GM21619 (cell line): ENCODE measurements at regions not wholly inside any gene's neighbourhood (a gene's known extent, or its start where the extent isn't known, plus 50 kb on each side); places are given as distances from the start of the nearest gene placed in this dataset.

Source experiments
- ATAC-seq: cut with Tn5 transposase; IDR thresholded peaks from one replicate; pipeline ENCODE4 v1.9.1; 2021; ENCODE audit not compliant: unreplicated experiment

DNA sequence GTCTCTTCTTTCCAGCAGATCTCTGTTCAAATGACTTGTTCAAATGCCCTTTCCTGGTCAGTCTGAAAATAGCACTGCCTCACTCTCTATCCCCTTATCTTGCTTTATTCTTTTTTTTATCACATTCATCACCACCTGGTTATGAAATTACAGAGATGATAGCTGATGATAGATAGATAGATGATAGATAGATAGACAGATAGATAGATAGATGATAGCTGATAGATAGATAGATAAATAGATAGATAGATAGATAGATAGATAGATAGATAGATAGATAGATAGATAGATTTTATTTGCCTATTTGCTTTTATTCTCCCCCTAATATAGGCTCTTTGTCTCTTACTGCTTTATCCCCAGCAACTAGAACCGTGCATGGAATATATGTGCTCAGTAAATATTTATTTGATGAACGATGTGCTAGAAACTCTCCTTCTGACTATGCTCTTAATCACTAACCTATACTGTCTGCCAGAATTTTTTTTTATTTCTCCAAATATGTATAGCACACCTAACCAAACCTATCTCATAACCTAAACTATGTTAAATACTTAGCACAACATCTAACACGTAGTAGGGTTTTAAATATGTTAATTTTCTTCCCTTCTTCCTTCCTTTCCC is 372.8 kb upstream of the DUSP10 start:
- no peak for ATAC-seq

DNA sequence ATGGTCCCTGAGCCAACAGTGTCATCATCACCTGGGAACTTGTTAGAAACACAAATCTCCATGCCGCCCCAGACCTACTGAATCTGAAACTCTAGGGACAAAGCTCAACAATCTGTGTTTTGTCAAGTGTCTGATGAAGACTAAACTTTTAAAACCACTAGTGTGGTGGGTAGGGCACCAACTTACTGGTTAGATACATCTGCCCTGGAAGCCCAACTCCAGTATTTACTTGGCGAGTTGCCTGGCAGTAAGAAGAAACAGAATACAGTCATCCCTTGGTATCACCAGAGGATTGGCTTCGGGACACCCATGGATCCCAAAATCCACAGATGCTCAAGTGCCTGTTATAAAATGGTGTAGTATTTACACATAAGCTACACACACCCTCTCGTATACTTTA is 367.9 kb upstream of the DUSP10 start:
- no peak for ATAC-seq

DNA sequence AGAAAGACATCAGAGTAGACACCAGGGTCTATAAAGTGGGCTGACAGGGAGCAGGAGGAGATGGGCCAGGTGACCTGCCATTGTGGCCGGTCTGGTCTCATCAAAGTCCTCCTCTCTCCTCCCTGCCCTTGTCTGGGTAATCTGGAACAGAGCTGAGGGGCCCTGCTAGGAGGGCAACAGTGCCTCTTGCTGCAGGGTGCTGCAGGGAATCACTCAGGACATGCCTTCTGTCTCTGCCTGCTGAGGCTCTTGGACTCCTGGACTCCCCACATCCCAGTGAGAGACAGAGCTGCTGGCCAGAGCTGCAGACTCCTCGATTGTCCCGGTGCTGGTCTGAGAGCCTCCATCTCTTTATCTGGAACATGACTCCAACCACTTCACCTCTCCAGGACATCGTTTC is 366.1 kb upstream of the DUSP10 start:
- no peak for ATAC-seq

DNA sequence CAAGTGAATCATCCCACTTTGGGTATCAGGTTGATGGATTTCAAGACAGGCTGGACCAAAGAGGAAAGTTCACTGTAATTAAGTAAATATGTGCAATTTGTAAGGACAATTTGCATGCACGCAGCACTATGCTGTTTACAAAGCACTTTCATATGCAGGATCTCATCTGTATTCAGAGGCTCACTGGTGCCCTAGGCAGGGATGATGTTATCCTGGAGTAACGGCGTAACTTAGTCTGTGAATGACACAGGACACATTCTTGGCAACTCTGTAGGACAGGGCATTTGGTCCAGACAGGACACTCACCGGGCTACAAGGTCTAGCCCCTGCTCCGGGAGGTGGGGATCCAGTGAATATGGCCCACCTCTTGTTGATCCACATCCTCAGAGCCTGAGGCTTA is 365.4 kb upstream of the DUSP10 start:
- ATAC-seq, result no peak

DNA sequence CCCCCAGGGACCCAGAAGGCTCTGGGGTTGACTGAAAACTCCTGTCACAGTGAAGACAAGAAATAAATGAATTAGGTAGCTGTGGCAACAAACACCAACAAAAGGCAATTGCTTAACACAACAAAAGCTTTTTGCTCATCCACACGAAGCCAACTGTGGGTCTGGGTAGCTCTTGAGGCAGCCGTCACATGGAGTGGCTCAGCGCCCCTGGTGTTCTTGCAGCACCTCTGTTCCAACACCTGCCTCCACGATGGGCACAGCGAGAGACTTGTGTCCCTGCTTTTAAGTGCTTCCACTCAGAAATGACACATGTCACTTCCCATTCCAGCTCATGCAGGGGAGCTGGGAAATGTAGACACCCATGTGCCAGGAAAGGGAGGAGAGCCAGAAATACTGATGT is 364.5 kb upstream of the DUSP10 start:
- ATAC-seq, result no peak

DNA sequence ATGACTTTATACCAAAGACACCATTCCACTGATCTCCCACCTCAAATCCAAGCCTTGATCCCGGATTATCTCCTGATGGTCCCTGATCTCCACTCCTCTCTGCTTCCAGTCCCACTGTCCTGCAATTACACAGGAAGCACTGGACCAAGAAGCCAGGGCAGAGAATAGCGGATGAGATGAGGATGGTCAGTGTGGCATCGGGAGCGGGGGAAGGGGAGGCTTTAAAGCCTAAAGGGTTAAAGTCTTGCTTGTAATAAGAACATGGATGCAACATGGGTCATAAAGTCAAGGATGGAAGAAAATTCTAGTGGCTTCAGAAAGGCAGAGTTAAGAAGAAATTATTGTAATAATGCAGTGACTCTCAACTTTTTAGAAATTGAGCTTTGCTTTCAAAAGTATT is 364.0 kb upstream of the DUSP10 start:
- ATAC-seq, result no peak

DNA sequence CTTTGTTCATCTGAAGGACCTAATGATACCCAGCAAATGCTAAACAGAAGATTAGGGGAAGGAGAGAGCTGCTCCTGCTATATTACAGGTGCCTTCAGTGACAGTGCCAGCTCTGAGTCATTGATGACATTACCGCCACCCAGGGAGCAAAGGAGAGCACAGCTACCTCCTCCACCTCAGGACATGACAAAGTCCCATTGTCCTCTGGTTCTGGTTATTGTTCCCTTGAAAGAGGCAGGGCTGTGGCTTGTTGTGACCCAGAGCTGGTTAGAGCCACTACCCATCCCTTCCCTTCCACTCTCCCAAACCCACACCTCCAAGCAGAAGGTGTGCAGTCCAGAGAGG is 363.5 kb upstream of the DUSP10 start:
- ATAC-seq, result no peak

DNA sequence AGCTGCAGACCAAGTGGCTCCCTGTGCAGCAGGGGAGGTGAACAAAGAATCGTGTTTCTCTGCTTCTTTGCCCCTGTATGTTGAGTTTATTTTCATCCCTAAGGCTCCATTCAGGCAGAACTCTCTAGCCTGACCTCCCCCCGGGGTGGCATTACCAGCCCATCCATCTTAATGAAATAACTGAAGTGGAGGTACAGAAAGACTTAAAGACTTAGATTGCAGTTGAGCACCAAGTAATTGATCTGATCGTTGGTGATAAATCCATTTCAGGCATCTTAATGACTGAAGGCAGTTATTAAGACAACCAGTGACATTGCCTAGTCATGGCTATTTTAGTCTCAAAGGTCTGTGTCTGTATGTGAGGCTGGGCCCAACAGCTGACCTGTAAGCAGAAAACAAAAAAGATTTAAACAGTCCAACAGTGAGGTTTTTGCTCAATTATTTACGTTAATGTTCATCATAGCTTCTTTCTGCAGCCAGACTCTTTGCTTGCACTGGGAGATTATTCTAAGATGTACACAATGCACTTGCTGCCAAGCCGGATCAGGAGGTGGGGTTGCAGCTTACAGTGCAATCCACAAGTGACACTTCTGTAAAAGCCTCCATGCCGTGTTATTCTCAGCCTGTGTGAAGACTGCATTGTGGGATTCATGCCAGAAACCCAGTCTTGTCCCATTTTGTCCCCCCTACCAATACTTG is 363.0 kb upstream of the DUSP10 start:
- no peak for ATAC-seq

DNA sequence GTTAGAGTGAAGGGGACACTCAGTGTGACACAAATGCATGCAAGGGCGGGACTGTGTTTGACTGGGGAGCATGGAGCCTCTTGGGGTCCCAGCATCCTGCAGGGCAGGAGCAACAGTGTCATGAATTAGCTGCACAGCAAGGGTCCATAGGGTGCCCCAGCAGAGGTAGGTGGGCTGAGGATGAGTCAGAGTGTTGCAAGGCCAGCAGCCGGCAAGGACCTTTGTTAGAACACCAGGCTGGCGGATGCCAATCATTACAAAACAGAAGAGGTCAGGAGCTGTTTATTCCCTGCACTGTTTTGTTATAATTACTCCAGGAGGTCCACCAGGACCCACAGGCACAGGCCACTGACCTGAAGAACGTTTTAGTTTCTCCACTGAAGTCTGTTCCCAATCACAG is 362.2 kb upstream of the DUSP10 start:
- no peak for ATAC-seq

DNA sequence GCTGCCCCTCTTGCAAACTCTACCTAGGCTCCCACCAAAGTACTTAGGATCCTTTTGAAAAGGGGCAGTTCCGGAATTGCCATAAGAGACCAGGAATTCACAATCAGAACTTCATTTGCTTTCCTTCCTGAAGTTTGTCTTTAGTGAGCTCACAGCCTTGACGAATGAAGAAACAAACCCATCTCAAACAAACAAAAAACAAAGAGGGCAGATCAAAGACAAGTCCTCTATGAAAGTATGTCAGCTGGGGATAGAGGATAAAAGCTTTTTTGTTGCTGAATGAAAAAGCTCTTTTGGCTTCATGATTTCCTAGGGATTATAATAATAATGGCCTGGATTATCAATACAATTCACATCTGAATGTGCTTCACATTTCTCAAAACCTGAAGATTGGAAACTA is 357.9 kb upstream of the DUSP10 start:
- no peak for ATAC-seq

DNA sequence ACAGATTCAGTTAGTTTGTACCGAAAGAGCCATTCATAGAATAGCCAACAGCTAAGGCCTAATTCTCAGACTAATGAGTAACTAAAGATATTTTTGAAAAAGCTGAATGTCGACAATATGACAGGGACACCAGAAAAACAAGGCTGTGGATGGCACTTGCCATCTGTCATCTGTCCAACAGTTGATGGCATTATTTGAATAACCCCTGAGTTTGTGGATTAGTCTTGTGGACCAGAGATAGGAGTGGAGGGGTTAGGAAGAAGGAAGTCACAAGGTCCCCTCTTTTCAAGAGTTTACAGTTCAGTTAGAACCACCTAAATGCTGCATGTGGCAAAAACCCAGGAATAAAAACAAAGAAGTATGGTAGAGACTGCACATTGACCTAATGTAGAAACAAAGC is 356.5 kb upstream of the DUSP10 start:
- no peak for ATAC-seq

DNA sequence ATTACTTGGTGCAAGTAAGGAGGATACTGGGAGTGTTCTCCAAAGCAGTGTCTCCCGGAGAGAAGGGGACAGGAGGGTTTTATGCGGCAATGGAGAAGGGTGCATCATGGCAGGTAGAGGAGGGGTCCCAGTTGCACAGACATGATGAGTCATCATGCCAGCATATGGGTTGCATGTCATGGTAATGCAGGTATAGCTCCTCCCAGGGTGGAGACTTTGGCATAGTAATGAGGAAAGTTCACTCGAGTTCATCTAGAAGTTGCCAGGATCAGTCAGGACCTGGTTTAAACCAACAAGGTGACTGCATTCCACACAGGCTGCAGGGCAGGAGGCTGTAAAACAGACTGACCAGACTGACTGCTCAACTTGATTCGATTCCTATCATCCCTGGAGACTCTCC is 355.7 kb upstream of the DUSP10 start:
- ATAC-seq, result no peak

DNA sequence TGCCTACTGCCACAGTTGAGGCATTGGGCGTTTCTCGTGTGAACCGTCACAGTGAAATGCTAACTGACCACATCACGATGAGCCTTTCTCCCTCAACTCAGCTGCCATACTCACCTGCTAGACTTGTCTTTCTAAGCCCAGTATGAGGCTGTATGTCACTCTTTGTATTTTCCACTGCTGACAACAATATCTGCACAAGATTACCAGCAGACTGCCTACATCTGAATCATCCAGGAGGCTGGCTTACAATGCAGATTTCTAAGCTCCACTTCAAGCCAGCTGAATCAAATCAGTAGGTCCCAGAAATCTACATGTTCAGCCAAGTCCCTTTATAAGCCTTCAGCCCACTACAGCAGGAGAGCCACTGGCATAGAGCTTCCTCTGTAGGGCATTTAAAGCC is 355.0 kb upstream of the DUSP10 start:
- no peak for ATAC-seq

DNA sequence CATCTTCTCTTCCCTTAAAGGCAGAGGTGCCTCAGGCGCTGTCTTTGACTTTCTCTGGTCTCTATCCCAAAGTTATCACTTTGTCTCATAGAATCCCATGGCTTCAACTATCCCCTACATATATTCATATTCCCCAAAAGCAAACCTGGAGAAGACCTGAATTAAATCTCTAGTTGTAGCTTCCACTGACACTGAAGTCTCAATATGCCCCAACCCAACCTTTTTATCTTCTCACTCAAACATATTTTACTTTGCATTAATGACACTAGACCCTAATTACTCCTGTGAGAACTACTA is 354.5 kb upstream of the DUSP10 start:
- ATAC-seq, result no peak

DNA sequence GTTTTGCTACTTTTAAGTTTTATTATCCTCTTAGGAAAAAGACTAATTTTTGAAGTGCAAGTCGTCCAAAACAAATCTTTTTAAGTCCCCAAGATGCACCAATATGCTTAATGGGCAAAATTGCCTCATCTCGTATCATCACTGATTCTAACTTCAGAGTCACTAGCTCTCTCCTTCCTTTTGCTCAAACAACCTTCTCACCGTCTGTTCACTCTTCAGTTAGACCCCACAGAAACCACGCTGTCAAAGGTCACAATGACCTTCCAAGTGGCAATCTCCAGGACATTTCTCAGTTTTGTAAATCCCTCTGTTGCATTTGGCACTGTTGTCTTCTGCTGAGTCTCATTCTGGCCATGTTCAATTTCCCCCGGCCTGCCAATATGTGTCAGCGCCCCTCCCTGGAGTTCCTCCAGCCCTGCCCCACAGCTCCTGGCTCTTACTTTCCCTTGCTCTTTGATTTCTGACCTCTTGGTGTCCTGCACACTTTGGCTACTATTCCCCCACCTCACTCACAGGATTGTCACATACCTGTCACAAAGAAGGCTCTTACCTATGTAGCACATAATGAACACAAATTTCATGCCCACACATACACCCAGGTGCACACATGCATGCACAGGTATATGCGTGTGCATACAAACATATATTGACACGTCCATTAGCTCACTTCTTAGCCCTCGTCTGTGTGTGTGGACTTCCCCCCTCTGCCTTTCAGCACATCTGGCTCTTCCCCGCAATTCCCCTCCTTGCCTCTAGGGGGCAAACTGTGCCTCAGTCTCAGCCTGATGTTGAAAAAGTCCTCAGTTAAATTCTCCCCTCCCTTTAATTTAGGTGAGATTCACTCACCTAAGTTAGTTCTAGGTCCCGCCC is 354.0 kb upstream of the DUSP10 start:
- ATAC-seq, result peak; percentile 82

DNA sequence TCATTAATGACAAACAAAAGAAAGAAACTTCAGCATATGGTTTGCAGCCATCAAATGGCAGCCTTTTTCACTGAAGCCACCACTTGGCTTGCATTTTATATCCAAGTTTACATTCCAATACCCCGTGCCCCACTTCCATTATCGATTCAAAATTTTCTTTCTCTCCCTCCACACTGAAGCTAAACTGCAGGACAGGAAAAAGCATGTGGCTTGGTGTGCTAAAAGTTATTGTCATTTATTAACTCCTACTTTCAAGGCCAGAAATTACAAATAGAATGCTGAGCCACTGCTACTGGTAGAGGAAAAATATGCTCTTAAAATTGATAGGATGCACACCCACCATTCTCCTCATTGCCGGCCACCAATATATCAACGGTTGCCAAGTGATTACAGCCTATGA is 351.6 kb upstream of the DUSP10 start:
- no peak for ATAC-seq

DNA sequence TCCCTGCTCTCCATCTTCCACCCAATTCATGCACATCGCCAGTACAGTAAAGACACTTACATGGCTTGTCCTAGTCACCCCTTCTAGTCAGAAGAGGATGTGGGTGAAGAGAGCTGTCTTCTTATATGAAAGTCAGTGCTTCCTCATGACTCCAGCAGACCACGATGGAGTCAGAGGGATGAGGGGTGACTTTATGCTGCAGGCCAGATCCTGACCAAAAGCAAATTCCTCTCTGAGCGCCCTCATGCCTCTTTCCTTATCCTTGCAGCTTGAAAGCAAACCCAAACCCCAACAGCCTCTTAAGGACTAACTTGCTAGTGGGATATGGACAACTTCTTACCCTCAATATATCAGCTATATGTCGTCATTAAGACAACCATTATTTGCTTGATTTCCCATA is 348.2 kb upstream of the DUSP10 start:
- ATAC-seq, result no peak

DNA sequence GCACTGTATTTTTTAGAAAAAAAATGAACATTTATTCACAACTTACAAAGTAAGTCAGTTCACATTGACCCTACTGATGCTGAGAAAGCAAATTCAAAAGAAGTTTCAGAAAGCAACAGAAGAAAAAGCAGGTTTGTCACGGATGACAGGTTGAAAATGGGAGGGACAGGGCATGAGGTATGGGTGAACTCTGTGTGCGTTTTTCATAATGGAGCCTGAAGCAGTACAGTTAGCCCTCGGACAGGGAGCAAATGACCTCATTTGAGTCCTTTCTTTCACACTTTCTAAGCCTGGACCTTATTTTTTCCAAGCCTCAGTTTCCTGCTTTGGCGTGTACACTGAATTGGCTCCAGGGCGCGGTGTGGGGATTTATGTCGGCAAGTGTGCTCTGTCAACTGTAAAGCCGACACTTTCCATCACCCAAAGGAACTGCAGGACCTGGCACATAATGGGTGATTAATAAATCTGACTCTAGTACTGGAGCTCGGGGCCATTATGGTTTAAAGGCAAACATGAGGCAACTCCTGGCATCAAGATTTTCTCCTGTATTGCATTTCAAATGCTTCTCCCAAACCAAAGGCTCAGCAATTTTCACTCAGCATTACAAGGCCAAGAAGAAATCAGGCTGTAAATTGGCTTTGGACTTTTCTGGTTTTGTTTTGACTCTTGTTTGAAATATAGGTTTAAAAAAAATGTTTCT is 345.5 kb upstream of the DUSP10 start:
- ATAC-seq, result no peak

DNA sequence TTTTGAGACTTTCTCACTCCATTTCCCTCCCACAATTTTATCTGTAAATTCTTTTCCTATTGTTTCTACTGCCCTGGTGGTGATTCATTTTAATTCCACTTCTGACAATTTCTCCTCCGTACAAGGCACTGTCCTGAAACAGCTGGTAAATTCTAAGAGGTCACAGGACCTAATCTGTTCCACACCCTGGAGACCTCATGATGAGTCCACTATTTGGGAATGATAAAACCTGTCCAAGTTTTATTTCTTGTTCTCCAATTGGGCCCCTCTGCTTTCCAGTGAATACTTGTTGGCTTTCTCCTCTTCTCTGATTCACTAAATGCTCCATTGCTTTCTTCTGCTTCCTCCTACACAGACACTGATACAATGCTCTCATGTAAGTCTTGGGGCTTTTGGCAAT is 343.1 kb upstream of the DUSP10 start:
- no peak for ATAC-seq

DNA sequence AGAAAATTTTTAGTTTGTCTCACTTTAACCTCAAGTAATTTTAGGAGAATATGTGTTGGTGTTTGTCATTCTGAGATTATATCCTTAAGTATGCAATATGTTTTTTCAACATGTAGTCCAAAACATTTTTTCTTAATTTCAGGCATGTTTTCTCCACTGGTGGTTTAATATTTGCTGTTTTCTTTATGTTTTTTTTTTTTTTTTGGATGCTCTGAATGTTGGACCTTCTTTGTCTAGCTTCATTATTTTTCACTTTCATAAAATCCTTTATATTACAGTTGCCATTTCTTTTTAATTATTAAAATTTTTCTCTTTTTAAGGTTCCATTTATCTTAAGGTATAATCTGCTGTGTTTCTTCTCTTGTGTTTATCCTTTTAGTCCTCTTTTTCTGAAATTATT is 342.2 kb upstream of the DUSP10 start:
- no peak for ATAC-seq

DNA sequence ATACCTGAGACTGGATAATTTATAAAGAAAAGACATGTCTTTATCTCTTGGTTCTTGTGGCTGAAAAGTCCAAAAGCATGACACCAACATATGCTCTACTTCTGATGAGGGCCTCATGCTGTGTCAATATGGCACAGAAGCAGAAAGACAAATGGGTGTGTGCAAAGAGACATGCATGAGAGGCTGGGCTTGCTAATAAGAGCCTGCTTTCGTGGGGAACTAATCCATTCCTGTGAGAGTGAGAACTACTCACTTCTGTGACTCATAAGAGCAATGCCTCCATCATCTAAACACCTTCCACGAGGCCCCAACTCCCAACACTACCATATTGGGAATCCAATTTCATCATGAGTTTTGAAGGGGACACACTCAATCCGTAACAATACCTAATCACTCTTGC is 340.0 kb upstream of the DUSP10 start:
- no peak for ATAC-seq

DNA sequence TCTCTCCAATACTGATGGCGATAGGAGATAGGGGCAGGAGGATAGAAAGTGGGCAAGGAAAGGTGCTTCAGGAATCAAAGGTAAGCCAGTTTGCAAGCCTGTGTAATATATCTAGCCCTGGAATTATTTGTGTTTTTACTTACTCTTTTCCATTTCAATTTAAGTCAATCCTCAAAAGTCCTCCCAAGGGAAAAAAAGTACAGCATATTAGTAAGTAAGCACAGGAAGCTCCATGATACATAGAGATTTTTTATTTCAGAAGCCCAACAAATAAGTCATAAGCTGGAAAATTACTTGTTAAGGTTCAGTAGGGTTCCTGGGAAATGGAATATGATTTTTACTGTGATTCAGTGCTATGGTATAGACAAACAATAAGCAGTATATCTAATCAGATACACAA is 337.7 kb upstream of the DUSP10 start:
- ATAC-seq, result no peak
